ENCODE measurements at regions not wholly inside any gene's neighbourhood (a gene's known extent, or its start where the extent isn't known, plus 50 kb on each side); places are given as distances from the start of the nearest gene placed in this dataset.

GRCh38 chr2:221241072-221241471 is 331.0 kb downstream of the EPHA4 start:
- no peak for DNase-seq (ENCODE audit: low spot score)
- no peak for TF ChIP-seq CTCF (IDR thresholded peaks at IDR 0.05)

GRCh38 chr2:221243771-221244170 is 328.3 kb downstream of the EPHA4 start:
- no peak overlapping the region for H3K27ac ChIP-seq
- H3K4me3 ChIP-seq = no peak overlapping the region
- TF ChIP-seq CTCF (IDR thresholded peaks at IDR 0.05) = no peak
- no peak for DNase-seq (ENCODE audit: low spot score)

More at GRCh38 chr2:221241072-221241471, 331.0 kb downstream of the EPHA4 start:
- H3K4me3 ChIP-seq = no peak overlapping the region
- H3K27ac ChIP-seq = no peak overlapping the region

GRCh38 chr2:221245045-221245444 is 327.1 kb downstream of the EPHA4 start:
- no peak for DNase-seq (ENCODE audit: low spot score)
- TF ChIP-seq CTCF (IDR thresholded peaks at IDR 0.05) = no peak
- Histone ChIP-seq H3K27ac (no peak overlapping the region), H3K4me3 (no peak overlapping the region)

DNA sequence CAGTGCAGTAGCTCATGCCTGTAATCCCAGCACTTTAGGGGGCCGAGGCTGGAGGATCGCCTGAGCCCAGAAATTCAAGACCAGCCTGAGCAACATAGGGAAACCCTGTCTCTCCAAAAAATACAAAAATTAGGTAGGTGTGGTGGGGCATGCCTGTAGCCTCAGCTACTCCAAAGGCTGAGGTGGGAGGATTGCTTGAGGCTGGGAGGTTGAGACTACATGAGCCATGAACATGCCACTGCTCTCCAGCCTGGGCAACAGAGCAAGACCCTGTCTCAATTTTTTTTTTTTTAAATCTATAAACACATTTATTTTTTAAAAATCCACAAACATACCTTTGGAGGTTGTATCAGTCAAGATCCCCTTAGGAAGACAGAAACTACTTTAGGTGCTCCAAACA is 326.3 kb downstream of the EPHA4 start:
- TF ChIP-seq CTCF (IDR thresholded peaks at IDR 0.05) = no peak
- Histone ChIP-seq H3K27ac (no peak overlapping the region), H3K4me3 (no peak overlapping the region)
- DNase-seq (ENCODE audit: low spot score) = no peak

- TF ChIP-seq CTCF (IDR thresholded peaks at IDR 0.05) = no peak
- DNase-seq (ENCODE audit: low spot score) = no peak
- Histone ChIP-seq H3K27ac (no peak overlapping the region), H3K4me3 (no peak overlapping the region)
These were observed 317.8 kb downstream of the EPHA4 start for GRCh38 chr2:221254299-221254698.

GRCh38 chr2:221255862-221256261 is 316.2 kb downstream of the EPHA4 start:
- H3K27ac ChIP-seq = no peak overlapping the region
- TF ChIP-seq CTCF (IDR thresholded peaks at IDR 0.05) = no peak
- DNase-seq (ENCODE audit: low spot score) = no peak
- no peak overlapping the region for H3K4me3 ChIP-seq

DNA sequence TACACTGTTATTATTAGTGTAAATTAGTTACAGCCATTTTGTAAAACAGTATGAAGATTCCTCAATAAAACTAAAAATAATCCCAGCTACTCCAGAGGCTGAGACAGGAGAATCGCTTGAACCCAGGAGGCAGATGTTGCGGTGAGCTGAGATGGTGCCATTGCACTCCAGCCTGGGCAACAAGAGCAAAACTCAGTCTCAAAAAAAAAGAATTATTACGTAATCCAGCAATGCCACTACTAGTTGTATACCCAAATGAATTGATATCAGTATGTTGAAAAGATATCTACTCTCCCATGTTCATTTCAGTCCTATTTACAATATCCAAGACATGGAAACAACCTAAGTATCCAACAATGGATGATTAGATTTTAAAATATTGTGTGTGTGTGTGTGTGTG is 313.6 kb downstream of the EPHA4 start:
- TF ChIP-seq CTCF (IDR thresholded peaks at IDR 0.05) = no peak
- no peak for DNase-seq (ENCODE audit: low spot score)
- Histone ChIP-seq H3K4me3 (no peak overlapping the region), H3K27ac (no peak overlapping the region)
